Kidney (tissue), 13 donors: ENCODE measurements at regions not wholly inside any gene's neighbourhood (a gene's known extent, or its start where the extent isn't known, plus 50 kb on each side); places are given as distances from the start of the nearest gene placed in this dataset.
"Not testable (repeated sequence)": the region's sequence is repeated elsewhere in the genome, so short reads cannot be mapped to it uniquely, and the experiment has no call there.

Source experiments
- DNase-seq, 5 donors: peaks; one replicate each; pipeline ENCODE4 v3.0.0-alpha.2; 2013 to 2020
- FAIRE-seq: peaks from 2 replicates; lab custom pipeline; 2012; peaks lifted over from hg19 to GRCh38; lab: Jason Lieb, UNC
- H3K27ac ChIP-seq, 2 donors: one replicate each; pipeline ENCODE4 v1.7.0; 2013; ENCODE audit warnings: low read depth in 2 of 2, low read length in 2 of 2, inconsistent platforms in 1 of 2
- H3K27me3 ChIP-seq: one replicate; pipeline ENCODE4 v1.7.1; 2013; ENCODE audit warnings: low read length, inconsistent platforms; ENCODE audit not compliant: control insufficient read depth, insufficient read depth
- H3K36me3 ChIP-seq, 3 donors: one replicate each; pipeline versions ENCODE4 v1.7.0 to v1.7.1; 2013; ENCODE audit warnings: low read length in 3 of 3, control low read depth in 1 of 3, inconsistent platforms in 1 of 3; ENCODE audit not compliant: insufficient read depth in 3 of 3, control insufficient read depth in 2 of 3
- H3K4me1 ChIP-seq, 3 donors: one replicate each; pipeline versions ENCODE4 v1.7.0 to v1.7.1; 2013; ENCODE audit warnings: low read length in 3 of 3, inconsistent platforms in 1 of 3, low read depth in 1 of 3; ENCODE audit not compliant: control insufficient read depth in 2 of 3, insufficient read depth in 2 of 3
- H3K4me3 ChIP-seq, 3 donors: one replicate each; pipeline versions ENCODE4 v1.7.0 to v1.8.1; 2013; ENCODE audit warnings: low read length in 3 of 3, control low read depth in 1 of 3, inconsistent platforms in 1 of 3
- H3K9ac ChIP-seq, 3 donors: one replicate each; pipeline versions ENCODE4 v1.7.0 to v1.7.1; 2013; ENCODE audit warnings: low read length in 3 of 3, control low read depth in 1 of 3, inconsistent platforms in 1 of 3
- H3K9me3 ChIP-seq, 3 donors: one replicate each; pipeline versions ENCODE4 v1.7.0 to v1.7.1; 2013; ENCODE audit warnings: low read length in 3 of 3, control low read depth in 1 of 3, inconsistent platforms in 1 of 3; ENCODE audit not compliant: control insufficient read depth in 2 of 3, insufficient read depth in 1 of 3
- intact Hi-C: fragments of 100-400 bp; cut with DNase I; formaldehyde crosslinking; loops from one replicate; pipeline ENCODE4 v1.11.1; 2022
- TF ChIP-seq, protein P1 (sequence below): IDR thresholded peaks from 3 replicates; pipeline ENCODE4 v1.5.1; 2012; ENCODE audit warnings: mild to moderate bottlenecking, moderate library complexity, borderline replicate concordance; ENCODE audit not compliant: insufficient read depth; ENCODE audit errors: extremely low read depth
- donor health status: control.
- donor health status: control.
- donor health status: control.
- donor health status: control.
- donor health status: control.
- donor health status: DM: yes; HTN: yes; CAD: no.
- donor health status: Normal renal cell carcinoma (clear cell type).

DNA sequence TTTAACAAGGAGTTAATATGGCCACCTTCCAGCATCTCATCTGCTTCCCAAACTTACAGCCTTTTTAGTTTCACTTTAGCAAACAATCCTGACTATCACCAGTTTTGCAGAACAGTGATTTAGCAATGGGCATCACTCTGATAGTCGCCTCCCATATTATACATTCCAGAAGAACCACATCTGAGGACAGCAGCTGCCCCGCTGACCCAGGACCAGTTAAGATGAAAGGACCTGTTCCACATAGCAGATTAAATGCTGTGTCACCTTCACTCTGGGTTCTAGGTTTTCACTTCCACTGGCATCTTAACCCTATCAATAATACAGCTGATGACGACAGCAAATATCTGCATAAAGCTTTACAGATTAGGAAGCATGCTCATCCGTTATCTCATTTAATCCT is 99.8 kb downstream of the TRIM69 start:
- Histone ChIP-seq H3K9me3 (no peaks in the 10 kb centered on the region), H3K9ac (no peak overlapping the region), H3K36me3 (no peaks in the 10 kb centered on the region), H3K4me3 (no peak overlapping the region), H3K4me1 (no peaks in the 10 kb centered on the region), H3K27ac (no peak overlapping the region), H3K27me3 (no peaks in the 10 kb centered on the region)
- DNase-seq (no peak), FAIRE-seq (no peak)
- TF ChIP-seq, protein P1, sequence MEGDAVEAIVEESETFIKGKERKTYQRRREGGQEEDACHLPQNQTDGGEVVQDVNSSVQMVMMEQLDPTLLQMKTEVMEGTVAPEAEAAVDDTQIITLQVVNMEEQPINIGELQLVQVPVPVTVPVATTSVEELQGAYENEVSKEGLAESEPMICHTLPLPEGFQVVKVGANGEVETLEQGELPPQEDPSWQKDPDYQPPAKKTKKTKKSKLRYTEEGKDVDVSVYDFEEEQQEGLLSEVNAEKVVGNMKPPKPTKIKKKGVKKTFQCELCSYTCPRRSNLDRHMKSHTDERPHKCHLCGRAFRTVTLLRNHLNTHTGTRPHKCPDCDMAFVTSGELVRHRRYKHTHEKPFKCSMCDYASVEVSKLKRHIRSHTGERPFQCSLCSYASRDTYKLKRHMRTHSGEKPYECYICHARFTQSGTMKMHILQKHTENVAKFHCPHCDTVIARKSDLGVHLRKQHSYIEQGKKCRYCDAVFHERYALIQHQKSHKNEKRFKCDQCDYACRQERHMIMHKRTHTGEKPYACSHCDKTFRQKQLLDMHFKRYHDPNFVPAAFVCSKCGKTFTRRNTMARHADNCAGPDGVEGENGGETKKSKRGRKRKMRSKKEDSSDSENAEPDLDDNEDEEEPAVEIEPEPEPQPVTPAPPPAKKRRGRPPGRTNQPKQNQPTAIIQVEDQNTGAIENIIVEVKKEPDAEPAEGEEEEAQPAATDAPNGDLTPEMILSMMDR, result no peak
- intact Hi-C loops, result no loop called here

- H3K4me3 ChIP-seq, H3K27me3 ChIP-seq, H3K4me1 ChIP-seq, H3K27ac ChIP-seq, DNase-seq, H3K9ac ChIP-seq, H3K9me3 ChIP-seq, intact Hi-C loops, H3K36me3 ChIP-seq, FAIRE-seq: not testable (repeated sequence)
These were observed 102.6 kb downstream of the TRIM69 start for GRCh38 chr15:44838929-44839328.

GRCh38 chr15:44841762-44842161 is 105.4 kb downstream of the TRIM69 start:
- H3K4me1 ChIP-seq, intact Hi-C loops, H3K9me3 ChIP-seq, H3K27ac ChIP-seq, H3K9ac ChIP-seq, H3K27me3 ChIP-seq, FAIRE-seq, H3K36me3 ChIP-seq, H3K4me3 ChIP-seq, DNase-seq: not testable (repeated sequence)

GRCh38 chr15:44842883-44843282 is 106.6 kb downstream of the TRIM69 start:
- H3K27me3 ChIP-seq, H3K36me3 ChIP-seq, FAIRE-seq, H3K9me3 ChIP-seq, H3K4me3 ChIP-seq, intact Hi-C loops, DNase-seq, H3K9ac ChIP-seq, H3K27ac ChIP-seq, H3K4me1 ChIP-seq: not testable (repeated sequence)

DNA sequence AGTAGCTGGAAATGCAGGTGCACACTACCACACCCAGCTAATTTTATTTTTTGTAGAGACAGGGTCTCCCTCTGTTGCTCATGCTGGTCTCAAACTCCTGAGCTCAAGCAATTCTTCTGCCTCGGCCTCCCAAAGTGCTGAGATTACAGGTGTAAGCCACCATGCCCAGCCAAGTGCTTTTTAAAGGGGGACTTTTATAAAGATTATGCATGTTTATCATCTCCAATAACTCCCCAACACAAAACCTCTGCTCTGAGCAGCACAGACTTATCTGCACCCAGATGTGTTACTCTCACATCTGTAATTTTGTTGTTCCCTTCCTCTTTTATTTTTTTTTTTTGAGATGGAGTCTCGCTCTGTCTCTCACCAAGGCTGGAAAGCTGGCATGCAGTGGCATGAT is 108.6 kb downstream of the TRIM69 start:
- H3K9me3 ChIP-seq, H3K9ac ChIP-seq, FAIRE-seq, H3K27me3 ChIP-seq, DNase-seq, H3K4me3 ChIP-seq, H3K36me3 ChIP-seq, H3K4me1 ChIP-seq, intact Hi-C loops, H3K27ac ChIP-seq: not testable (repeated sequence)

GRCh38 chr15:44846156-44846555 is 109.8 kb downstream of the TRIM69 start:
- DNase-seq, intact Hi-C loops, H3K4me1 ChIP-seq, H3K27ac ChIP-seq, H3K9me3 ChIP-seq, H3K9ac ChIP-seq, FAIRE-seq, H3K36me3 ChIP-seq, H3K27me3 ChIP-seq, H3K4me3 ChIP-seq: not testable (repeated sequence)

DNA sequence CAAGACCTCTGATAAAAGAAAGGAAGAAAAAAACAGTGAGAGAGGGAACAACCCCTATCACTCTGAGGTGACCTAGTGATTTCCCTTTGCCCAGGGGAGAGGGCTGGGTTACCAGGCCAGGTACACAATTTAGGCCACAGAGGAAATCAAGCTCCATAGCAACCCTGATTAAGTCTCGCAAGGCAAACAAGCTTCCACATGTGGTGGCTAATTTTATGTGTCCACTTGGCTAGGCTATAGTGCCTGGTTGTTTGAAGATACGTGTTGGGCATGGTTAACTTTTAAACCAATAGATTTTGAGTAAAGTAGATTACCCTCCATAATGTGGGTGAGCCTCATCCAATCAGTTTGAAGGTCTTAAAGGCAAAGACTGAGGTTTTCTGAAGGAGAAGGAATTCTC is 108.9 kb upstream of the TERB2 start:
- H3K9ac ChIP-seq, H3K27me3 ChIP-seq, H3K9me3 ChIP-seq, H3K4me3 ChIP-seq, DNase-seq, H3K27ac ChIP-seq, intact Hi-C loops, H3K4me1 ChIP-seq, FAIRE-seq, H3K36me3 ChIP-seq: not testable (repeated sequence)

DNA sequence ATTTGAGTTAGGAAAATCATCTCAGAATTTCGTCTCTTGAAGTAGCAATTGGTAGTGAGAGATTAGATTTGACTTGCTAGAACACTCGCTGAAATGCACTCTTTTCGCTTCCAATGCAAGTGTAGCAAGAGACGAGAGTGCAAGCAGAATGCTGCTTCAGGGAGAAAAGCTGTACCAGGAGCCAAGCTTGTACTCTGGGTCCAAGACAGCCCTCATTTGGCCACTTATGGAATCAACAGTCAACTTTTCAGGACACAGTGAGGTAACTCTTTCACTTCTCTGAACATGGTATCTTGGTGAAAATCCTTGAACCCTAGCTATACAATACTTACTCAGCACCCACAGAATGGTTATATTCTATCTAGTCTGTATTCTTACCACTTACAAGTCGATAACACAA is 107.6 kb upstream of the TERB2 start:
- H3K27ac ChIP-seq, intact Hi-C loops, FAIRE-seq, DNase-seq, H3K4me3 ChIP-seq, H3K9ac ChIP-seq, H3K9me3 ChIP-seq, H3K4me1 ChIP-seq, H3K36me3 ChIP-seq, H3K27me3 ChIP-seq: not testable (repeated sequence)
